IMR-90 (cell line): ENCODE measurements at regions not wholly inside any gene's neighbourhood (a gene's known extent, or its start where the extent isn't known, plus 50 kb on each side); places are given as distances from the start of the nearest gene placed in this dataset.

ENCODE experiments used
- ATAC-seq: fragments of 200-7000 bp; cut with Tn5 transposase; 2 replicates; pipeline ENCODE4 v1.9.1; 2020; ENCODE audit warnings: low read depth, mild to moderate bottlenecking, moderate library complexity
- BruUV-seq: library from RNA; stranded (reverse); fragments of 400-500 nt; replicated peaks from 2 replicates; lab custom pipeline; 2021; lab: Mats Ljungman, UMichigan
- CTCF ChIA-PET: fragments of 300-600 bp; formaldehyde crosslinking; extraction: SDS; loops from one replicate; lab custom pipeline; 2021; ENCODE audit warnings: antibody characterized with exemption; lab: Yijun Ruan, JAX
- POLR2A ChIA-PET: fragments of 300-600 bp; sonication (Branson Sonifier 250); formaldehyde crosslinking; loops from one replicate; lab custom pipeline; 2022; ENCODE audit warnings: antibody characterized with exemption; ENCODE audit not compliant: unreplicated experiment; lab: Charles Lee
- DNase-seq: peaks from one replicate; pipeline ENCODE4 v3.0.0; 2013
- H2AFZ ChIP-seq: replicated peaks from 2 replicates; pipeline ENCODE3; 2013; ENCODE audit warnings: low read length, mild to moderate bottlenecking; ENCODE audit not compliant: poor library complexity
- H2AK5ac ChIP-seq: 2 replicates; pipeline ENCODE4 v1.6.1; 2013; ENCODE audit warnings: low read depth, low read length, inconsistent platforms
- H2AK9ac ChIP-seq: replicated peaks from 2 replicates; pipeline ENCODE3; 2013; ENCODE audit warnings: mild to moderate bottlenecking, low read depth, low read length, moderate library complexity; ENCODE audit not compliant: poor library complexity
- H2BK120ac ChIP-seq: 2 replicates; pipeline ENCODE4 v1.6.1; 2013; ENCODE audit warnings: low read depth, low read length, inconsistent platforms
- H2BK15ac ChIP-seq: 3 replicates; pipeline ENCODE4 v1.6.1; 2013; ENCODE audit warnings: low read depth, low read length, inconsistent platforms
- H2BK20ac ChIP-seq: 2 replicates; pipeline ENCODE4 v1.6.1; 2013; ENCODE audit warnings: low read depth, mild to moderate bottlenecking, inconsistent platforms, low read length, moderate library complexity
- H2BK5ac ChIP-seq: 2 replicates; pipeline ENCODE4 v1.6.1; 2013; ENCODE audit warnings: mild to moderate bottlenecking, low read depth, low read length, inconsistent platforms; ENCODE audit not compliant: poor library complexity, severe bottlenecking
- H3K14ac ChIP-seq: replicated peaks from 2 replicates; pipeline ENCODE4 v1.6.1; 2013; ENCODE audit warnings: low read depth, low read length, inconsistent platforms
- H3K18ac ChIP-seq: 2 replicates; pipeline ENCODE4 v1.6.1; 2013; ENCODE audit warnings: low read depth, low read length, control low read depth
- H3K23ac ChIP-seq: 2 replicates; pipeline ENCODE4 v1.6.1; 2013; ENCODE audit warnings: low read depth, low read length, inconsistent platforms
- H3K27ac ChIP-seq: 2 replicates; pipeline ENCODE4 v1.5.1; 2013; ENCODE audit warnings: mild to moderate bottlenecking, control low read depth, low read length; ENCODE audit not compliant: insufficient read depth
- H3K27me3 ChIP-seq: 2 replicates; pipeline ENCODE4 v1.6.1; 2013; ENCODE audit warnings: low read length; ENCODE audit not compliant: control insufficient read depth, insufficient read depth
- H3K36me3 ChIP-seq: 2 replicates; pipeline ENCODE4 v1.6.1; 2013; ENCODE audit warnings: low read length, mixed read lengths; ENCODE audit not compliant: control insufficient read depth, insufficient read depth
- H3K4ac ChIP-seq: 2 replicates; pipeline ENCODE4 v1.6.1; 2013; ENCODE audit warnings: low read depth, low read length, inconsistent platforms
- H3K4me1 ChIP-seq: 2 replicates; pipeline ENCODE4 v1.6.1; 2013; ENCODE audit warnings: low read length, mixed read lengths; ENCODE audit not compliant: control insufficient read depth, insufficient read depth
- H3K4me2 ChIP-seq: 2 replicates; pipeline ENCODE4 v1.6.1; 2013; ENCODE audit warnings: low read depth, mild to moderate bottlenecking, control low read depth, low read length, moderate library complexity
- H3K4me3 ChIP-seq: 2 replicates; pipeline ENCODE4 v1.5.1; 2013; ENCODE audit warnings: low read depth, mild to moderate bottlenecking, control low read depth, low read length, moderate library complexity; ENCODE audit not compliant: insufficient read depth
- H3K56ac ChIP-seq: 2 replicates; pipeline ENCODE4 v1.6.1; 2013; ENCODE audit warnings: low read length, inconsistent platforms; ENCODE audit not compliant: insufficient read depth; ENCODE audit errors: extremely low read depth
- H3K79me1 ChIP-seq, 2 experiments: 2 replicates each; pipeline ENCODE4 v1.6.1; 2013; ENCODE audit warnings: low read length in 2 of 2, inconsistent platforms in 1 of 2, low read depth in 1 of 2
- H3K9ac ChIP-seq: 2 replicates; pipeline ENCODE4 v1.6.1; 2013; ENCODE audit warnings: low read depth, low read length, control low read depth
- H3K9me1 ChIP-seq: 2 replicates; pipeline ENCODE4 v1.6.1; 2013; ENCODE audit warnings: low read length, inconsistent platforms; ENCODE audit not compliant: insufficient read depth
- H3K9me3 ChIP-seq: 2 replicates; pipeline ENCODE4 v1.6.1; 2013; ENCODE audit warnings: low read length; ENCODE audit not compliant: control insufficient read depth, insufficient read depth
- H4K20me1 ChIP-seq: 2 replicates; pipeline ENCODE4 v1.6.1; 2013; ENCODE audit warnings: low read length, inconsistent platforms; ENCODE audit not compliant: insufficient read depth
- H4K5ac ChIP-seq: 2 replicates; pipeline ENCODE4 v1.6.1; 2013; ENCODE audit warnings: mild to moderate bottlenecking, low read depth, low read length, control low read depth
- H4K8ac ChIP-seq, 2 experiments: 2 replicates each; pipeline ENCODE4 v1.6.1; 2013; ENCODE audit warnings: low read depth in 2 of 2, low read length in 2 of 2, control low read depth in 1 of 2, inconsistent platforms in 1 of 2
- H4K91ac ChIP-seq: 2 replicates; pipeline ENCODE4 v1.6.1; 2013; ENCODE audit warnings: low read depth, low read length, inconsistent platforms; ENCODE audit not compliant: insufficient read depth
- CEBPB ChIP-seq: IDR thresholded peaks from 2 replicates; pipeline ENCODE4 v1.6.1; 2012; ENCODE audit warnings: low read depth, low read length, improper control_type of control experiment
- ELK1 ChIP-seq: fragments of 150-350 bp; IDR thresholded peaks from 2 replicates; pipeline ENCODE4 v1.6.1; 2016; ENCODE audit warnings: low read depth, mild to moderate bottlenecking, low read length, moderate library complexity, borderline replicate concordance
- MXI1 ChIP-seq: IDR thresholded peaks from 2 replicates; pipeline ENCODE4 v1.6.1; 2012; ENCODE audit warnings: low read depth, mild to moderate bottlenecking, low read length, moderate library complexity, borderline replicate concordance
- POLR2A ChIP-seq: IDR thresholded peaks from 2 replicates; pipeline ENCODE4 v1.6.1; 2012; ENCODE audit warnings: mild to moderate bottlenecking, low read depth, low read length
- WGBS, 2 experiments: methylation state at CpG; one replicate each; pipeline versions ENCODE4 v1.1.5 to v1.1.7; 2013; ENCODE audit warnings: missing lambda C conversion rate in 2 of 2; ENCODE audit not compliant: insufficient read length in 1 of 2; ENCODE audit errors: extremely low coverage in 2 of 2; 5-methylcytosine and 5-hydroxymethylcytosine counted together
- dilution Hi-C: fragments of 300-500 bp; cut with HindIII; formaldehyde crosslinking; loops from one replicate; pipeline ENCODE4 v1.14.3; 2018; ENCODE audit warnings: low sequenced_read_pairs; ENCODE audit not compliant: unreplicated experiment
- in situ Hi-C: fragments of 300-500 bp; cut with MboI; formaldehyde crosslinking; loops from 3 replicates; pipeline ENCODE4 v1.14.3; 2019; ENCODE audit warnings: low sequenced_read_pairs, inconsistent platforms, mixed read lengths
- intact Hi-C: fragments of 100-400 bp; cut with micrococcal nuclease; formaldehyde crosslinking; loops from 2 replicates; pipeline ENCODE4 v1.10.0; 2022
- TF ChIP-seq, protein P1 (sequence below): conservative IDR thresholded peaks from 2 replicates; pipeline ENCODE4 v1.5.1; 2012; ENCODE audit warnings: mild to moderate bottlenecking, low read depth, low read length, improper control_type of control experiment

GRCh38 chr6:159433550-159433949 is 259.5 kb downstream of the SOD2 start:
- H2BK15ac ChIP-seq, result no peak overlapping the region
- H3K9me3 ChIP-seq, result peaks cover 16% of the 10 kb centered on the region
- DNase-seq, result no peak
- no peak overlapping the region for H3K18ac ChIP-seq
- H2AK9ac ChIP-seq, result no peak overlapping the region
- H3K4ac ChIP-seq, result no peak overlapping the region
- no peaks in the 10 kb centered on the region for H3K79me1 ChIP-seq
- H2AK5ac ChIP-seq, result no peak overlapping the region
- H2BK120ac ChIP-seq, result no peak overlapping the region
- no peak overlapping the region for H3K9ac ChIP-seq
- no peaks in the 10 kb centered on the region for H3K27me3 ChIP-seq
- no peak overlapping the region for H2AFZ ChIP-seq
- no TSS peak for BruUV-seq
- in situ Hi-C loops (no loop called here), dilution Hi-C loops (no loop called here), intact Hi-C loops (no loop called here)
- no peak overlapping the region for H2BK5ac ChIP-seq
- H4K8ac ChIP-seq, result no peak overlapping the region
- TF ChIP-seq MXI1 (no peak), CEBPB (no peak), ELK1 (no peak), POLR2A (no peak)
- TF ChIP-seq, protein P1, sequence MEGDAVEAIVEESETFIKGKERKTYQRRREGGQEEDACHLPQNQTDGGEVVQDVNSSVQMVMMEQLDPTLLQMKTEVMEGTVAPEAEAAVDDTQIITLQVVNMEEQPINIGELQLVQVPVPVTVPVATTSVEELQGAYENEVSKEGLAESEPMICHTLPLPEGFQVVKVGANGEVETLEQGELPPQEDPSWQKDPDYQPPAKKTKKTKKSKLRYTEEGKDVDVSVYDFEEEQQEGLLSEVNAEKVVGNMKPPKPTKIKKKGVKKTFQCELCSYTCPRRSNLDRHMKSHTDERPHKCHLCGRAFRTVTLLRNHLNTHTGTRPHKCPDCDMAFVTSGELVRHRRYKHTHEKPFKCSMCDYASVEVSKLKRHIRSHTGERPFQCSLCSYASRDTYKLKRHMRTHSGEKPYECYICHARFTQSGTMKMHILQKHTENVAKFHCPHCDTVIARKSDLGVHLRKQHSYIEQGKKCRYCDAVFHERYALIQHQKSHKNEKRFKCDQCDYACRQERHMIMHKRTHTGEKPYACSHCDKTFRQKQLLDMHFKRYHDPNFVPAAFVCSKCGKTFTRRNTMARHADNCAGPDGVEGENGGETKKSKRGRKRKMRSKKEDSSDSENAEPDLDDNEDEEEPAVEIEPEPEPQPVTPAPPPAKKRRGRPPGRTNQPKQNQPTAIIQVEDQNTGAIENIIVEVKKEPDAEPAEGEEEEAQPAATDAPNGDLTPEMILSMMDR, result no peak
- CTCF ChIA-PET, result no interaction called here
- H3K4me2 ChIP-seq, result no peak overlapping the region
- H4K91ac ChIP-seq, result no peak overlapping the region
- H4K5ac ChIP-seq, result no peak overlapping the region
- no peaks in the 10 kb centered on the region for H3K36me3 ChIP-seq
- no peak overlapping the region for H3K56ac ChIP-seq
- H3K27ac ChIP-seq, result no peak overlapping the region
- no CpG with 5 or more reads among the region's 4 CpGs for WGBS, 2 experiments
- H3K4me3 ChIP-seq, result no peak overlapping the region
- POLR2A ChIA-PET, result interaction anchor here (1.2 kb wide), 1 partner anchor 14 kb away, joined by 3 read pairs; no protein-coding TSS in a partner anchor
- no peak overlapping the region for H3K14ac ChIP-seq
- H3K9me1 ChIP-seq, result no peaks in the 10 kb centered on the region
- H3K23ac ChIP-seq, result no peak overlapping the region
- no peak overlapping the region for H2BK20ac ChIP-seq
- H4K20me1 ChIP-seq, result no peaks in the 10 kb centered on the region
- ATAC-seq, result no peak
- no peaks in the 10 kb centered on the region for H3K4me1 ChIP-seq
